ENCODE measurements at regions not wholly inside any gene's neighbourhood (a gene's known extent, or its start where the extent isn't known, plus 50 kb on each side); places are given as distances from the start of the nearest gene placed in this dataset.
"Not testable (repeated sequence)": the region's sequence is repeated elsewhere in the genome, so short reads cannot be mapped to it uniquely, and the experiment has no call there.

GRCh38 chr6:14889611-14890593 lies 356.0 kb upstream of the JARID2 start:
- H3K4me3 ChIP-seq (ENCODE audit: low read depth, low read length), result no peak overlapping the region
- no peak overlapping the region for H3K27ac ChIP-seq
- H2AFZ ChIP-seq, result no peak overlapping the region
- H3K4me2 ChIP-seq (ENCODE audit: low read length), result no peak overlapping the region
- H3K9ac ChIP-seq, result no peak overlapping the region
- TF ChIP-seq CTCF (IDR thresholded peaks at IDR 0.05), result no peak
- H3K9me3 ChIP-seq (ENCODE audit: control insufficient read depth, low read length), result no peaks in the 10 kb centered on the region
- H3K79me2 ChIP-seq, result no peaks in the 10 kb centered on the region
- H3K4me1 ChIP-seq, result no peaks in the 10 kb centered on the region
- H3K27me3 ChIP-seq (ENCODE audit: control insufficient read depth, insufficient read depth, low read length), result no peaks in the 10 kb centered on the region
- H3K36me3 ChIP-seq (ENCODE audit: control insufficient read depth, insufficient read depth, low read length), result no peaks in the 10 kb centered on the region

GRCh38 chr6:14891820-14892375 lies 354.0 kb upstream of the JARID2 start:
- not testable (repeated sequence) for H2AFZ ChIP-seq; H3K27ac ChIP-seq; H3K4me3 ChIP-seq (ENCODE audit: low read depth, low read length); H3K27me3 ChIP-seq (ENCODE audit: control insufficient read depth, insufficient read depth, low read length); H3K36me3 ChIP-seq (ENCODE audit: control insufficient read depth, insufficient read depth, low read length); H3K9ac ChIP-seq; H3K4me2 ChIP-seq (ENCODE audit: low read length); H3K79me2 ChIP-seq; H3K9me3 ChIP-seq (ENCODE audit: control insufficient read depth, low read length); H3K4me1 ChIP-seq

- Histone ChIP-seq H3K9ac (no peak overlapping the region), H3K27ac (no peak overlapping the region), H3K4me1 (no peaks in the 10 kb centered on the region), H3K9me3 (ENCODE audit: control insufficient read depth, low read length) (no peaks in the 10 kb centered on the region), H3K36me3 (ENCODE audit: control insufficient read depth, insufficient read depth, low read length) (no peaks in the 10 kb centered on the region), H3K4me3 (ENCODE audit: low read depth, low read length) (no peak overlapping the region), H3K4me2 (ENCODE audit: low read length) (no peak overlapping the region), H2AFZ (no peak overlapping the region), H3K79me2 (no peaks in the 10 kb centered on the region), H3K27me3 (ENCODE audit: control insufficient read depth, insufficient read depth, low read length) (no peaks in the 10 kb centered on the region)
- TF ChIP-seq CTCF (IDR thresholded peaks at IDR 0.05), result no peak
These were observed 351.8 kb upstream of the JARID2 start for GRCh38 chr6:14894105-14894504.

GRCh38 chr6:14896475-14896874 lies 349.4 kb upstream of the JARID2 start:
- Histone ChIP-seq H3K4me2 (ENCODE audit: low read length) (no peak overlapping the region), H3K27me3 (ENCODE audit: control insufficient read depth, insufficient read depth, low read length) (no peaks in the 10 kb centered on the region), H3K4me1 (no peaks in the 10 kb centered on the region), H3K36me3 (ENCODE audit: control insufficient read depth, insufficient read depth, low read length) (no peaks in the 10 kb centered on the region), H2AFZ (no peak overlapping the region), H3K9me3 (ENCODE audit: control insufficient read depth, low read length) (no peaks in the 10 kb centered on the region), H3K27ac (no peak overlapping the region), H3K9ac (no peak overlapping the region), H3K4me3 (ENCODE audit: low read depth, low read length) (no peak overlapping the region), H3K79me2 (no peaks in the 10 kb centered on the region)
- TF ChIP-seq CTCF (IDR thresholded peaks at IDR 0.05), result no peak

GRCh38 chr6:14897831-14898230 lies 348.0 kb upstream of the JARID2 start:
- no peak overlapping the region for H3K27ac ChIP-seq
- no peak overlapping the region for H3K4me2 ChIP-seq (ENCODE audit: low read length)
- H3K36me3 ChIP-seq (ENCODE audit: control insufficient read depth, insufficient read depth, low read length), result no peaks in the 10 kb centered on the region
- no peak for TF ChIP-seq CTCF (IDR thresholded peaks at IDR 0.05)
- no peaks in the 10 kb centered on the region for H3K27me3 ChIP-seq (ENCODE audit: control insufficient read depth, insufficient read depth, low read length)
- H3K79me2 ChIP-seq, result no peaks in the 10 kb centered on the region
- no peaks in the 10 kb centered on the region for H3K9me3 ChIP-seq (ENCODE audit: control insufficient read depth, low read length)
- no peak overlapping the region for H2AFZ ChIP-seq
- no peaks in the 10 kb centered on the region for H3K4me1 ChIP-seq
- H3K4me3 ChIP-seq (ENCODE audit: low read depth, low read length), result no peak overlapping the region
- H3K9ac ChIP-seq, result no peak overlapping the region

GRCh38 chr6:14899441-14899840 lies 346.4 kb upstream of the JARID2 start:
- H3K79me2 ChIP-seq; H3K36me3 ChIP-seq (ENCODE audit: control insufficient read depth, insufficient read depth, low read length); H3K4me3 ChIP-seq (ENCODE audit: low read depth, low read length); H3K9me3 ChIP-seq (ENCODE audit: control insufficient read depth, low read length); H3K9ac ChIP-seq; H2AFZ ChIP-seq; H3K27ac ChIP-seq; H3K4me1 ChIP-seq; H3K4me2 ChIP-seq (ENCODE audit: low read length); H3K27me3 ChIP-seq (ENCODE audit: control insufficient read depth, insufficient read depth, low read length): not testable (repeated sequence)

Data from parathyroid adenoma (tissue), 2 donors.